SKM-1 treated with dmso at 0.1 percent for 144 hours (cell line): ENCODE measurements at regions not wholly inside any gene's neighbourhood (a gene's known extent, or its start where the extent isn't known, plus 50 kb on each side); places are given as distances from the start of the nearest gene placed in this dataset.
"Not testable (repeated sequence)": the region's sequence is repeated elsewhere in the genome, so short reads cannot be mapped to it uniquely, and the experiment has no call there.

Experiments used
- DNase-seq: peaks from one replicate; lab custom pipeline; 2025; ENCODE audit not compliant: unreplicated experiment; lab: John Stamatoyannopoulos, UW

DNA sequence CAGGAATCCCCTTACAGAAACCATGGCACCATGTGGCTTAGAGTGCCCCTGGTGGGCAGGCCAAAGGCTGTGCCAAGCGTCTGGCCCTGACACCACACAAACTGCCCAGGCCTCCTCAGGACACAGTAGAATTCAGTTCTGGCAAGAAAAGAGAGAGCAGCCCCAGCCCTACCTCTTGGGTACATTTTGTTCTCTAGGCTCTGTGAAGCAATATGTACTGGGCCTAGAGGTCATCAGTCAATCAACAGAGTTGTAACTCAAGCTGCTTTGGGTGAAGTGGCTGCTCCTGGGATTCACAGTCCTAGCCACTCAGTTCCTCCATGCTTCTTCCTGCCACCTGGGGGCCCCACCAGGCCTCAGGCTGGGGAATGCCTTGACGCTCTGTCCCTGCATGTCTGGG is 158.1 kb upstream of the MAMLD1 start:
- DNase-seq: no peak

GRCh38 chrX:150207733-150208132 is 155.4 kb upstream of the MAMLD1 start:
- DNase-seq: no peak

DNA sequence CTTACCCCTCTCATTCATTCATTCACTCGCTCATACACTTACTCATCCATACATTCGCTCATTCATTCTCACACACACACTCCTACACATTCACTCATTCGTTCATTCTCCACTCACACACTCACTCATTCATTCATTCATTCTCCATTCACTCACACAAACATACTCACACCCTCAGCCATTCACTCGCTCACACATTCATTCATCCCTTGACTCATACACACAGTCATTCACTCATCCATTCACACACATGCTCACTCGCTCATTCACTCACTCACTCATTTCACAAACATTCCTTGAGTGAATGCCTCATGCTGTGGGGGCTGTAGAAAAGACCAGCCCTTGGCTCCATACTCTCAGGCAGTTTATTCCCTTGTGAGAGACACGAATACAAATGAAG is 151.1 kb upstream of the MAMLD1 start:
- no peak for DNase-seq

- DNase-seq: no peak
Observed at GRCh38 chrX:150212672-150213480, 150.2 kb upstream of the MAMLD1 start.

DNA sequence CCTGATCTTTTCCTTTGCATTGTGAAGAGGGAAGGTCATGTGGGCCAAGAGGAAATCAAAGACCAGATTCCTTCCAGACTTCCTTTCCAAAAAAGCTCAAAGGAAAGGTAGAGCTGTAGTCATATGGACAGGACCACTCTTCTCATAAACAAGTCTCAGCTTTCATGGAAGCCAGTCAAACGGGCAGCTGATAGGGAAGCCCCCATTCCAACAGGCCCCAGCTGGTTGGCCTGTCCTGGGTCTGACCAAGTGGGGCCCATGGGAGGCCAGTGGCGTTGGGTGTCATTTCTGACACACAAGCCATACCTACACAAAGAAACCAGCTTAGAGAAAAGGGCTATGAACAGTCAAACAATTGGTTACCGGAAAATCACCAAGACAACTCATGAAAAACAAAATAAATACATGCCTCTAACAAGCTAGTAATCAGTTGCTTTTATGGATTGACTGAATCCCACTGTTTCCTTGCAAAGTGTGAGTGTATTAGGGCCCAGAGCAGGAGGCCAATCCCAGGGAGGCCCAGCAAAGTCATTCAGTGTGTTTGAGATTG is 149.6 kb upstream of the MAMLD1 start:
- DNase-seq: no peak

DNA sequence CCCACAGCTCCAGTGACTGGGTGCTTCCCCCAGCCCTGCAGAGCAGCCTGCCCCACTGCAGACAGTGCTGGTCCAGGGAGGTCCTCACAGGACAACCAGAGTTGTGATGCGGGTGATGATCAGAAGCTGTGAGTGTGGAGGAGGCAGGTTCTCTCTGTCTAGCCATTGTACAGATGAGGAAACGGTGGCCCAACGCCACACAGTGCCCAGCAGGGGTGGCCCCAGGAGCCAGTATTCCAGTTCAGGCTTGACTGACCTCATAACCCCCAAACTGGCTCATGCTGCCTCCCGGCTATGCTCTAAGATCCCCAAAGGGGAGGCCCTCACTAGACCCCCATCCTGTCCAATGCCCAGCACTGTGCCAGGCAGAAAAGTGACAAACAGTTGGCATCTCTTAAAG is 147.1 kb upstream of the MAMLD1 start:
- not testable (repeated sequence) for DNase-seq

- DNase-seq: no peak
Observed at GRCh38 chrX:150216716-150217115, 146.4 kb upstream of the MAMLD1 start.

DNA sequence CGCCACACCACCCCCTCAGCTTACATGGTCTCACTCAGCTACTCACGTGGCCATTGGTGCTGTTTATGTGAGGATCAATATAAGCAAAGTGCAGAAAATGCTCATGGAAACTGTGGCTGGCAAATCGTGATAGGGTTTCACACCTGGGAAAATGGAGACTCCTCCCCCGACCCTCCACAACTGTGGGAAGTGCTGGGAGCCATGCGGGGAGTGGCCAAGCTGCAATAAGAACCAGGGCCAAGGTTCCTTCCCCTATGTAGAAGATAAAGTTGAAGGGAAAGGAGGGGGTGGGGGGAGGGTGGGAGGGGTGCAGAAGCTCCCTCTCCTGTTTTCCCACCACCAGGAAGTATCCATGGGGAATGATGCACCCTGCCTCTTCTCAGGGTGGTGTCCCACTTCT is 145.5 kb upstream of the MAMLD1 start:
- no peak for DNase-seq

DNA sequence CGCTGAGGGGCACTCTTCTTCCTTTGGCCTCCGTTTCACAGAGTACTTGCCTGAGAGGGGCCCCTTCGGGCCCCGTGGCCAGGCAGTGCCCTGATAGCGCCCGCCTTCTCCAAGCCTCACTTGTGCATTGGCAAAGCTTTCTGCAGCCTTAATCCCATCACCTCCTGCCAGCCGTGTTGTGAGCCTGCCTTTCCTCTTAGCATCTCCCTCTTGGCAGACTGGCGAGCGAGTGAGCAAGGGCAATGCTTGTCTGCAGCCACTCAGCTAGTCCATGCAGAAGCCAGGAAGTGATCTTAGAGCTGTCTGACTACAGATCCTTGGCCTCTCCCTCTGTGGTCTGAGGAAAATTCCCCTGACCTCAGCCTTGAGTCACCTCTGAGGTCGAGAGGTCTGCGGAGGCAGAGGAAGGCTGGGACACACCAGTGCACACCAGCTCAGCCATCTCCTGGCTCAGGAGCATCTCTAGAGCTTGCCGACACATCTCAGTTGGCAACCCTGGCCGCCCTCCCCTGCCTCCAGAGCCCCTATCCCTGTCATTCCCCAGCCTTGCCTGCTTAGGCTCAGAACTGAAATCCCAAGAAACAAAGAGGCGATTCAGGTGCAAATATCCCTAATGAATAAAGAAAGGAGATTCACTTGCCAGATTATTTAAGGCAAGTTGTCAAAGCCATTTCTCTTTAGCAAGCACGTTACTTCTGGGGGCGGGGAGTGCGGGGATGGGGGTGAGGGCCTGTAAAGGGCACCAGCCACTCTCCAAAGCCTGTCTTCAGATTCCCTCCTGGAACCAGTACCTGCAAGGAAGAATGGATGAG is 143.5 kb upstream of the MAMLD1 start:
- DNase-seq: no peak

- no peak for DNase-seq
Observed at GRCh38 chrX:150223176-150224015, 139.7 kb upstream of the MAMLD1 start.

GRCh38 chrX:150224676-150225075 is 138.4 kb upstream of the MAMLD1 start:
- DNase-seq: no peak

DNA sequence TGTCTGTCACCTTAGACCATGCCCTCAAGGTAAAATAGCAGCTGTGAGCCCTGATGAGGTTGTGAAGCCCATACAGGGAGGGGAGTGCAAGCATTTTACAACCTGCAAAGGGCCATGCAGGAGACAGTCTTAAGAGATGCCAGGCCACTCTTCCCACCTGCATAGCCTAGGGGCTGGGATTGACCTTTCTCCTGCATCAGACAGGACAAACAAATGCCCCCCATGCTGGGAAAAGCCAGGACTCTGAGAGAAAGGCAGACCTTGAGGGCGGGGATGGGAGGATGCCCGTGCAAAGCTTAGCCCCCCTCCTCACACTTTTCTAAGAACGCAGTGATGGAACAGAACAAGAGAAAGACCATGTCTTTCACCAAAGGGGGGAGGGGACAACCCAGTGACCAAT is 137.9 kb upstream of the MAMLD1 start:
- no peak for DNase-seq

- no peak for DNase-seq
Observed at GRCh38 chrX:150225756-150226155, 137.4 kb upstream of the MAMLD1 start.

DNA sequence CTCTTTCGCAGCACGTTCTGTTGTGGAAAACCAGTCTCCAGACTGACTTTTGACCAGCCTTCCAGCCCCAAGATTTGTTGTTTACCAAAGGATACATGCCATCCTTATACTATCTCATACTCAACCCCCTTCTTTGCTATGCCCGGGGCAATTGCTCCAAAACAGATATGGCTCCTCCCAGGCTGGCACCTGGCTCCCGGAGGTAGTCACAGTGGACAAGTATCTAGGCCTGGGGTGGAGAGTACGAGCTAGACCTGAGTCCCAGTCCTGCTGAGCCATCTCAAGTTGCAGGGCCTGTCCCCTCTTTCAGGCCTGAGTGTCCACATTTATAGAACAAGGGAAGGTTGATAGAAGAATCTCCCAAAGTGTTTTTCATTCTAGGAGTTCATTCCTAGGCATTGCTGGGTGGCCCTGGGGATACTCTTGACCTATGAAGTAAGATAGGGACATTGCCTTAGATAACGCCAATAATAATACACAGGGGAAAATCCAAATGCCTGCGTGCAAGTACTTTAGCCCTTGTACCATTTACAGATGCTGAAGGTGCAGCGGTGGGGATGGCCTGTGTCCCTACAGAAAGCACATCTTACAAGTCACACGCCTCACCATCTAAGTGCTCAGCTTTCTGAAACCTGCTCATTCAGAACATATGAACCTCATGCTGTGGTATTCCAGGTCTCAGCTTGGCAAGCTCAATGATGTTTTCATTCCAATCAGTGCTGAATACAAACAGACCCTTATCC is 136.7 kb upstream of the MAMLD1 start:
- DNase-seq: no peak

GRCh38 chrX:150227321-150227860 is 135.7 kb upstream of the MAMLD1 start:
- DNase-seq: no peak

- DNase-seq: no peak
Observed at GRCh38 chrX:150227873-150228410, 135.2 kb upstream of the MAMLD1 start.

- DNase-seq: no peak
Observed at GRCh38 chrX:150228431-150228830, 134.7 kb upstream of the MAMLD1 start.

DNA sequence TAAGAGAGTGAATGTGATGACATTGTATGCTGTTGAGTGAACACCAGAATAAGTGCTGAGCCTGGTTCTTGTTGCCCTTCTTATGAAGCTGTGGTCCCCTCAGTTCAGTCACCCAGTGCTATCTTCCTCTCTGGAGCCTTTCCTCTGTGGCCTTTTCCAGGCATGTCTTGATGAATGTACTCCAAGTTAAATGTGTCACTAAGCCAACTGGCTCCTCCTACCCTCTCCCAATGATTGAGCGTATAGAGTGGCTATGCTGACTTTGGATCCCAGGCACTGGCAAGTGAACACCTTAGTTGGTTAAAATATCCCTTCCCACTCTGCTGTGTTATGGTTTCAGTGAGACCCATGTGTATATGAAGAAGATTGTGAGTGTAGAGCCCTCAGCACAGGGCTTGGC is 134.1 kb upstream of the MAMLD1 start:
- no peak for DNase-seq

GRCh38 chrX:150229481-150229880 is 133.6 kb upstream of the MAMLD1 start:
- no peak for DNase-seq

DNA sequence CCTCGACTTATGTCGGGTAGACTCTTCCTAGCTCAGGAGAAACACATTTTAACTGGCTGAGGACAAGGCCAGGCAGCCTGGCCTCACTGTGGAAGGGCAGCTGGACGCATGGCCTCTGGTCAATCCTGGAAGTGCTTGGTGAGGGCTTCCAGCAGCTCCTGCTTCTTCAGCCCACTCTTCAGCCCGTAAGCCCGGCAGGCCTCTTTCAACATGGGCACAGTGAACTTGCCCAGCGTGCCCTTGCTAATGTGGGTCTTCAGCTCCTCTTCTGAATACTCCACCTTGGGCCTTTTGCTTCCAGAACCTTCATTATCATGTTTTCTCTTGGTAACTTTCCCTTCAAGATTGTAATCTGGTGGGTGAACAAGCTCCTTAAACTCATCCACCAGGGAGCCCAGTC is 132.2 kb upstream of the MAMLD1 start:
- not testable (repeated sequence) for DNase-seq
